K562 (cell line): ENCODE measurements at regions not wholly inside any gene's neighbourhood (a gene's known extent, or its start where the extent isn't known, plus 50 kb on each side); places are given as distances from the start of the nearest gene placed in this dataset.

Experiments
- ATAC-seq: fragments of 200-7000 bp; cut with Tn5 transposase; 3 replicates; pipeline ENCODE4 v1.9.1; 2020; ENCODE audit warnings: moderate library complexity
- BruUV-seq: library from RNA; stranded (reverse); fragments of 400-500 nt; replicated peaks from 2 replicates; lab custom pipeline; 2021; lab: Mats Ljungman, UMichigan
- CTCF ChIA-PET: fragments of 300-600 bp; formaldehyde crosslinking; extraction: SDS; loops from one replicate; lab custom pipeline; 2021; ENCODE audit warnings: low intra/inter-chr PET ratio; lab: Yijun Ruan, JAX
- POLR2A ChIA-PET: fragments of 300-600, 350-650 bp; sonication (Branson Sonifier 250); formaldehyde crosslinking; extraction: SDS; loops from one replicate; lab custom pipeline; 2021; ENCODE audit warnings: antibody characterized with exemption, inconsistent platforms; lab: Yijun Ruan, JAX
- DNase-seq, 4 experiments: peaks; one replicate each; pipeline versions ENCODE4 v3.0.0 to v3.0.0-alpha.2; 2011 to 2018; ENCODE audit warnings: low spot score in 3 of 4, mixed read lengths in 3 of 4; ENCODE audit errors: extremely low read depth in 1 of 4
- FAIRE-seq: peaks from 2 replicates; lab custom pipeline; 2011; peaks lifted over from hg19 to GRCh38; lab: Jason Lieb, UNC
- H2AFZ ChIP-seq: 2 replicates; pipeline ENCODE4 v1.6.0; 2011; ENCODE audit warnings: low read depth, low read length, control low read depth, inconsistent platforms
- H3K27ac ChIP-seq: fragments of 200-600 bp; 3 replicates; pipeline ENCODE4 v1.8.0; 2011; ENCODE audit warnings: low read depth, mild to moderate bottlenecking, control low read depth, inconsistent platforms, low read length, moderate library complexity, mixed read lengths; ENCODE audit errors: extremely low read depth
- H3K27me3 ChIP-seq, 2 experiments: fragments of 300-600 bp in 1 of 2; 2 replicates in 1 of 2; 3 replicates in 1 of 2; pipeline versions ENCODE4 v1.6.0 to v1.8.0; 2011; ENCODE audit warnings: inconsistent platforms in 2 of 2, low read length in 2 of 2, mild to moderate bottlenecking in 1 of 2, mixed read lengths in 1 of 2, moderate library complexity in 1 of 2; ENCODE audit not compliant: control insufficient read depth in 2 of 2, insufficient read depth in 2 of 2
- H3K36me3 ChIP-seq: fragments of 300-600 bp; 3 replicates; pipeline ENCODE4 v1.8.0; 2011; ENCODE audit warnings: mild to moderate bottlenecking, low read length, inconsistent platforms; ENCODE audit not compliant: control insufficient read depth, insufficient read depth
- H3K4me1 ChIP-seq, 2 experiments: fragments of 200-600 bp in 1 of 2; replicated peaks in 1 of 2; 2 replicates in 1 of 2; 3 replicates in 1 of 2; pipeline versions ENCODE4 v1.5.1 to v1.8.0; 2011; ENCODE audit warnings: inconsistent platforms in 2 of 2, low read length in 2 of 2, mild to moderate bottlenecking in 1 of 2, mixed read lengths in 1 of 2, moderate library complexity in 1 of 2; ENCODE audit not compliant: control insufficient read depth in 2 of 2, insufficient read depth in 2 of 2
- H3K4me2 ChIP-seq: 2 replicates; pipeline ENCODE4 v1.6.1; 2011; ENCODE audit warnings: low read length, control low read depth, inconsistent platforms, mixed read lengths; ENCODE audit not compliant: insufficient read depth
- H3K4me3 ChIP-seq: fragments of 200-600 bp; sonication (generic), shearing (Covaris generic); 2 replicates; pipeline ENCODE4 v1.5.1; 2016; ENCODE audit warnings: control low read depth, inconsistent platforms
- H3K79me2 ChIP-seq: fragments of 200-600 bp; 3 replicates; pipeline ENCODE4 v1.8.0; 2011; ENCODE audit warnings: low read length, inconsistent platforms; ENCODE audit not compliant: control insufficient read depth, insufficient read depth
- H3K9ac ChIP-seq, 2 experiments: 2 replicates each; pipeline versions ENCODE4 v1.6.0 to v1.6.1; 2011; ENCODE audit warnings: low read depth in 2 of 2, low read length in 2 of 2, control low read depth in 1 of 2, inconsistent platforms in 1 of 2, mild to moderate bottlenecking in 1 of 2, mixed read lengths in 1 of 2; ENCODE audit not compliant: insufficient read depth in 1 of 2
- H3K9me1 ChIP-seq: one replicate; pipeline ENCODE4 v1.6.0; 2011; ENCODE audit warnings: inconsistent platforms, mild to moderate bottlenecking, low read length, moderate library complexity; ENCODE audit not compliant: control insufficient read depth, insufficient read depth
- H3K9me3 ChIP-seq: replicated peaks from 2 replicates; pipeline ENCODE4 v1.5.1; 2011; ENCODE audit warnings: low read depth, low read length, inconsistent platforms; ENCODE audit not compliant: control insufficient read depth, insufficient read depth
- H4K20me1 ChIP-seq: replicated peaks from 2 replicates; pipeline ENCODE4 v1.6.1; 2011; ENCODE audit warnings: low read length, inconsistent platforms, mixed read lengths; ENCODE audit not compliant: control insufficient read depth, insufficient read depth
- ATF1 ChIP-seq, 2 experiments: fragments of 450-650 bp in 1 of 2; IDR thresholded peaks; 2 replicates each; pipeline ENCODE4 v1.6.1; 2016; ENCODE audit warnings: missing compliant biosample characterization in 1 of 2, missing genetic modification characterization in 1 of 2
- GTF2F1 ChIP-seq: IDR thresholded peaks from 2 replicates; pipeline ENCODE4 v1.6.1; 2011; ENCODE audit warnings: low read depth, low read length, improper control_type of control experiment
- HCFC1 ChIP-seq: IDR thresholded peaks from 2 replicates; pipeline ENCODE4 v1.6.1; 2012; ENCODE audit warnings: low read depth, low read length, improper control_type of control experiment
- MYC ChIP-seq, 2 experiments: fragments of 250-450 bp in 1 of 2; sonication (Bioruptor Pico) in 1 of 2; IDR thresholded peaks; 2 replicates each; pipeline versions ENCODE4 v1.5.1 to v1.6.1; 2012 to 2021; ENCODE audit warnings: low read depth in 2 of 2, borderline replicate concordance in 1 of 2, improper control_type of control experiment in 1 of 2, low read length in 1 of 2, mild to moderate bottlenecking in 1 of 2, moderate library complexity in 1 of 2
- NR2C1 ChIP-seq, 2 experiments: fragments of 450-650 bp; IDR thresholded peaks; 2 replicates each; pipeline ENCODE4 v1.6.1; 2017; ENCODE audit warnings: mild to moderate bottlenecking in 2 of 2, antibody characterized with exemption in 1 of 2, inconsistent platforms in 1 of 2, missing compliant biosample characterization in 1 of 2, missing genetic modification characterization in 1 of 2
- POLR2A ChIP-seq: fragments of 450-650 bp; conservative IDR thresholded peaks from 2 replicates; pipeline ENCODE4 v1.6.1; 2016
- RERE ChIP-seq: sonication (generic); formaldehyde crosslinking; IDR thresholded peaks from 2 replicates; pipeline ENCODE4 v1.8.0; 2023; ENCODE audit warnings: missing genetic modification reagents, mild to moderate bottlenecking, borderline replicate concordance
- SIN3B ChIP-seq: fragments of 450-650 bp; IDR thresholded peaks from 2 replicates; pipeline ENCODE4 v1.6.1; 2017; ENCODE audit warnings: low read depth, mild to moderate bottlenecking, moderate library complexity
- SMAD4 ChIP-seq: fragments of 250-450 bp; sonication (Bioruptor Pico); conservative IDR thresholded peaks from 2 replicates; pipeline ENCODE4 v1.8.0; 2021; ENCODE audit warnings: inconsistent platforms, mild to moderate bottlenecking, moderate library complexity
- THAP7 ChIP-seq: fragments of 250-450 bp; sonication (Bioruptor Pico); IDR thresholded peaks from 2 replicates; pipeline ENCODE4 v1.5.0; 2021
- XRCC4 ChIP-seq: IDR thresholded peaks from one replicate; pipeline ENCODE4 v1.6.1; 2011; ENCODE audit not compliant: insufficient read depth, insufficient read length; ENCODE audit errors: extremely low read depth
- ZBTB5 ChIP-seq: fragments of 450-650 bp; IDR thresholded peaks from 2 replicates; pipeline ENCODE4 v1.6.1; 2017; ENCODE audit warnings: antibody characterized with exemption
- ZNF146 ChIP-seq: IDR thresholded peaks from one replicate; pipeline ENCODE4 v1.6.1; 2018; ENCODE audit warnings: missing compliant biosample characterization; ENCODE audit not compliant: unreplicated experiment
- ZNF282 ChIP-seq: sonication (generic); formaldehyde crosslinking; IDR thresholded peaks from 2 replicates; pipeline ENCODE4 v1.8.1; 2023; ENCODE audit warnings: missing genetic modification reagents
- ZNF644 ChIP-seq: fragments of 200-800 bp; sonication (Bioruptor generic); IDR thresholded peaks from 2 replicates; pipeline ENCODE4 v1.6.1; 2016; ENCODE audit warnings: low read depth, missing genetic modification characterization, missing compliant biosample characterization
- WGBS: fragments of 100-300 bp; shearing (Covaris generic); methylation state at CpG from one replicate; pipeline ENCODE4 v1.1.6; 2016; ENCODE audit warnings: low coverage, mixed read lengths; ENCODE audit not compliant: insufficient coverage; ENCODE audit errors: missing lambda C conversion rate; 5-methylcytosine and 5-hydroxymethylcytosine counted together
- in situ Hi-C: fragments of 300-500 bp; cut with MboI; formaldehyde crosslinking; loops from 4 replicates; pipeline ENCODE4 v1.15.0; 2018; ENCODE audit warnings: inconsistent platforms, mixed read lengths
- intact Hi-C: fragments of 100-400 bp; cut with micrococcal nuclease; formaldehyde crosslinking; loops from 2 replicates; pipeline ENCODE4 v1.14.2; 2022

GRCh38 chr21:24369746-24370145, 1237.5 kb downstream of the MRPL39 start:
- WGBS: 10% methylated on average over 1 of the region's 1 CpG
- H3K9me3 ChIP-seq: no peaks in the 10 kb centered on the region
- TF ChIP-seq ZNF282 (no peak), THAP7 (CRISPR knock-in tag) (no peak), NR2C1 (IDR thresholded peaks at IDR 0.05) (no peak), NR2C1 (tag; IDR thresholded peaks at IDR 0.05) (no peak), ZNF644 (tag) (no peak), ATF1 (CRISPR knock-in tag; IDR thresholded peaks at IDR 0.05) (no peak), ATF1 (tag; IDR thresholded peaks at IDR 0.05) (no peak), MYC (IDR thresholded peaks at IDR 0.05; ENCODE audit: low read depth, low read length) (no peak), MYC (CRISPR knock-in tag; IDR thresholded peaks at IDR 0.05; ENCODE audit: borderline replicate concordance, low read depth) (no peak), SIN3B (no peak), HCFC1 (no peak), GTF2F1 (no peak), ZNF146 (no peak), SMAD4 (CRISPR knock-in tag) (no peak), RERE (no peak), ZBTB5 (no peak), XRCC4 (no peak), POLR2A (no peak)

More at GRCh38 chr21:24369746-24370145, 1237.5 kb downstream of the MRPL39 start:
- no peaks in the 10 kb centered on the region for H4K20me1 ChIP-seq
- no peaks in the 10 kb centered on the region for H3K9me1 ChIP-seq
- H3K27ac ChIP-seq: no peak overlapping the region
- no peaks in the 10 kb centered on the region for H3K79me2 ChIP-seq
- in situ Hi-C loops (no loop called here), intact Hi-C loops (no loop called here)
- FAIRE-seq (no peak), DNase-seq (no peak), ATAC-seq (no peak)
- H3K36me3 ChIP-seq: no peaks in the 10 kb centered on the region
- no peaks in the 10 kb centered on the region for H3K4me1 ChIP-seq
- H3K4me3 ChIP-seq: no peak overlapping the region
- H3K9ac ChIP-seq: no peak overlapping the region
- H3K27me3 ChIP-seq: no peaks in the 10 kb centered on the region
- ChIA-PET CTCF (no interaction called here), POLR2A (no interaction called here)
- H2AFZ ChIP-seq: no peak overlapping the region
- BruUV-seq: no TSS peak
- H3K4me2 ChIP-seq: no peak overlapping the region
